HG02623 (cell line): ENCODE measurements at regions not wholly inside any gene's neighbourhood (a gene's known extent, or its start where the extent isn't known, plus 50 kb on each side); places are given as distances from the start of the nearest gene placed in this dataset.
A peak's percentile ranks its signal among the peaks of the same experiment; 100 is the strongest.
"Not testable (repeated sequence)": the region's sequence is repeated elsewhere in the genome, so short reads cannot be mapped to it uniquely, and the experiment has no call there.

ENCODE experiments used
- ATAC-seq: cut with Tn5 transposase; IDR thresholded peaks from one replicate; pipeline ENCODE4 v1.9.1; 2021; ENCODE audit warnings: moderate library complexity; ENCODE audit not compliant: unreplicated experiment

- ATAC-seq, result peak; percentile 38
Observed at GRCh38 chr5:119694284-119694683, 64.9 kb downstream of the FAM170A start.

GRCh38 chr5:119706049-119706448 lies 76.7 kb downstream of the FAM170A start:
- no peak for ATAC-seq

DNA sequence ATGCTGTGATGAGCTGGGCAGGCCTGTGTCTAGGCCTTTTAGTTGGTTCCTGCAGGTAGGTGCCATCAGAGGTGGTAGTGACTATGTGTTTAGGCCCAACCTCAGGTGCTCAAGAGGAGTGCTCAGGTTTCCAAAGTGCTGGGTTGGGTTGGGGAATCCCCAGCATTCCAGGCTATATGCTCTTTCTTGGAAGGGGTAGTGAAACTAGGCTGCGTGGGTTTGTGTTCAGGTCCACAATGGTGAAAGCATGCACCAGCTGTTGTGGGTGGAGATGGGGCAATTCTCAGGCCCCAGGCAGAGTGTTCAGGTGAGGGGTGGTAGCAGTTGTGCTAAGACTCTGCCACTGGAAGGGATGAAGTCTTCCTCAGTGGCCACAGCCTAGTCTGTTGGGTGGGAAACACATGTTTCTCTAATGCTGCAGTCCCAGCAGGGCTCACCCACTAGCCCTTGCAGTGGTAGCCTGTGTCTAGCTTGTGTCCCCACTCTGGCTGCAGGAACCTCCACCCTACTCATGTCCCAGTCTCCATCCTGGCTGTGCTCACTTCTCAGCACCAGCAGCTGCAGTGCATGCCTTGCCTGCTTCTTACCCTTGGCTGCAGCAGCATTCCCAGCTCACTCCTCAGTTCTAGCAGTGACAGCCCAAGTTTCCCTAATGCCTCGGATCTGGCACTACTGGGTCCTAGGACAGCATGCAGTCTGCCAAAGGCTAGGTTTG lies 78.9 kb downstream of the FAM170A start:
- no peak for ATAC-seq

- no peak for ATAC-seq
Observed at GRCh38 chr5:119721775-119722174, 92.4 kb downstream of the FAM170A start.

GRCh38 chr5:119725291-119725690 lies 95.9 kb downstream of the FAM170A start:
- ATAC-seq, result not testable (repeated sequence)

- ATAC-seq, result no peak
Observed at GRCh38 chr5:119726544-119726943, 97.2 kb downstream of the FAM170A start.

GRCh38 chr5:119740225-119740624 lies 110.9 kb downstream of the FAM170A start:
- no peak for ATAC-seq

DNA sequence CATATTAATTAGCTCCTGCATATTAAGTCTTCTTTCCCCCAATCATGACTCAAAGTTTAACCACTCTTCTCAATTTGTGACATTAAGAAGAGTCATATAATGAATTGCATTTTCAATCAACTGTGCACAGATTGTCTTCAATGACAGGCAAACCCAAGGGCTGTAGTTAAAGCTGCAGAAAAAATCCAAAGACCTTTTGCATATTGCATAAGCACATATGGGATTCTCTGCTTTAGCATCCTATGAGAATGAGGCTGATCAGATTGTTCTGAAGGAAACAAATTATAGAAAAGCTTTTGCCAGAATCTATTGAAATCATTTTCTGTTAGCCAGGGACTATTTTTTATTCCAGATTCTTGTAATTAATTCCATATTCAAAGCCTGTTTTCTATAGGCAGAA lies 112.3 kb downstream of the FAM170A start:
- ATAC-seq, result no peak

GRCh38 chr5:119742311-119742710 lies 113.0 kb downstream of the FAM170A start:
- no peak for ATAC-seq

- peak; percentile 94 for ATAC-seq
Observed at GRCh38 chr5:119743927-119744326, 114.6 kb downstream of the FAM170A start.

- no peak for ATAC-seq
Observed at GRCh38 chr5:119745976-119746375, 116.6 kb downstream of the FAM170A start.

- ATAC-seq, result no peak
Observed at GRCh38 chr5:119746984-119747383, 117.6 kb downstream of the FAM170A start.

GRCh38 chr5:119750887-119751733 lies 121.8 kb downstream of the FAM170A start:
- ATAC-seq, result no peak

- no peak for ATAC-seq
Observed at GRCh38 chr5:119751734-119752094, 122.4 kb downstream of the FAM170A start.

GRCh38 chr5:119752921-119753886 lies 123.8 kb downstream of the FAM170A start:
- ATAC-seq, result no peak

GRCh38 chr5:119754825-119755224 lies 125.5 kb downstream of the FAM170A start:
- ATAC-seq, result not testable (repeated sequence)

DNA sequence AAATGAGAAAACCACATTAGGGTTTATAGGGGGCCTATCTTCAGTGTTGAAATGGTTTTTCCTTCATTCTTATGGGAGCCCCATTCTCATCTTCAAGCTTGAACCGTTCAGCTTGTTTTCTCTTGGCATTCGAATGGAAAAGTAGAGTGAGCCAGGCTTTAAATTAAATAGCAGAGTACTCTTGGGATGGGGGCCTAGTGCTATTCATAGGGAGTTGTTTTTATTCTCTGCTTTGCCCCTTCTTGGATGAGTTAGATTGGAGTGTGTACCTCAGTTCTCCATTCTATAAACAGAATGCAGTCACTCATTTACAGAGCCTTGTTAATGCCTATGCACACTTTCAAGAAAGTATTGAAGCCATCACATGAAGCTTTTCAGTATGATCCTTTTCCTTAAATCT lies 127.9 kb downstream of the FAM170A start:
- ATAC-seq, result no peak

DNA sequence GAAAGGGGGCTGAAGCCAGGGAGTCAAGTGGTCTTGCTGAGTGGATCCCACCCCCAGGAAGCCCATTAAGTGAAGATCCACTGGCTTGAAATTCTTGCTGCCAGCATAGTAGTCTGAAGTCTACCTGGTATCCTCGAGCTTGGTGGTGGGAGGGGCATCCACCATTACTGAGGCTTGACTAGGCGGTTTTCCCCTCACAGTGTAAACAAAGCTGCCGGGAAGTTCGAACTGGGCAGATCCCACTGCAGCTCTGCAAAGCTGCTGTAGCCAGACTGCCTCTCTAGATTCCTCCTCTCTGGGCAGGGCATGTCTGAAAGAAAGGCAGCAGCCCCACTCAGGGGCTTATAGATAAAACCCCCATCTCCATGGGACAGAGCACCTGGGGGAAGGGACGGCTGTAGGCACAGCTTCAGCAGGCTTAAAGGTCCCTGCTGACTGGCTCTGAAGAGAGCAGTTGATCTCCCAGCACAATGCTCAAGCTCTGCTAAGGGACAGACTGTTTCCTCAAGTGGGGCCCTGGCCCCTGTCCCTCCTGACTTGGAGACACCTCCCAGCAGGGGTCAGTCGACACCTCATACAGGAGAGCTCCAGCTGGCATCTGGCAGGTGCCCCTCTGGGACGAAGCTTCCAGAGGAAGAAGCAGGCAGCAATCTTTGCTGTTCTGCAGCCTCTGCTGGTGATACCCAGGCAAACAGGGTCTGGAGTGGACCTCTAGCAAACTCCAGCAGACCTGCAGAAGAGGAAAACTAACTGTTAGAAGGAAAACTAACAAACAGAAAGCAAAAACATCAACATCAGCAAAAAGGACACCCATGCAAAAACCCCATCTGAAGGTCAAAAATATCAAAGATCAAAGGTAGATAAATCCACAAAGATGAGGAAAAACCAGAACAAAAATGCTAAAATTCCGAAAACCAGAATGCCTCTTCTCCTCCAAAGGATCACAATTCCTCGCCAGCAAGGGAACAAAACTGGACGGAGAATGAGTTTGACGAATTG lies 140.6 kb downstream of the FAM170A start:
- ATAC-seq, result not testable (repeated sequence)

DNA sequence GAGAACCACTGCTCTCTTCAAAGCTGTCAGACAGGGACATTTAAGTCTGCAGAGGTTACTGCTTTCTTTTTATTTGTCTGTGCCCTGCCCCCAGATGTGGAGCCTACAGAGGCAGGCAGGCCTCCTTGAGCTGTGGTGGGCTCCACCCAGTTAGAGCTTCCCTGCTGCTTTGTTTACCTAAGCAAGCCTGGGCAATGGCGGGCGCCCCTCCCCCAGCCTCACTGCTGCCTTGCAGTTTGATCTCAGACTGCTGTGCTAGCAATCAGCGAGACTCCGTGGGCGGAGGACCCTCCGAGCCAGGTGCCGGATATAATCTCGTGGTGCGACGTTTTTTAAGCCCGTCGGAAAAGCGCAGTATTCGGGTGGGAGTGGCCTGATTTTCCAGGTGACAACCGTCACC lies 150.8 kb downstream of the FAM170A start:
- ATAC-seq, result not testable (repeated sequence)

DNA sequence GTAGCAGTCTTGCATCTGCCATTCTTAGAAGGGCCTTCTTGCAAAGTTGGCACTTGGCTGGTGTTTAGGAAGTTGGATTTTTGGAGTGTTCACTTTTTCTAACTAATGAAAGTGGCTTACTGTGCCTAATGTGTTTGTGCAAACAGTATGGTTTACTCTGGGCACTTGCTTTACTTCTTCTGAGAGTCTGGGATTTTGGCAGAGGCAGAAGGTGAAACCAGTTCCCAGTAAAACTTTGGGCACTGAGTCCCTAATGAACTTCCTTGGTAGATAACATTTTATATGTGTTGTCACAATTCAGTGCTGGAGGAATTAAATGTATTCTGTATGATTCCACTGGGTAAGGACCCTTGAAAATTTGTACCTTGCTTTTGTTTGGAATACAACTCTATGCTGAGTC lies 155.7 kb downstream of the FAM170A start:
- no peak for ATAC-seq
